ENCODE measurements at regions not wholly inside any gene's neighbourhood (a gene's known extent, or its start where the extent isn't known, plus 50 kb on each side); places are given as distances from the start of the nearest gene placed in this dataset.

DNA sequence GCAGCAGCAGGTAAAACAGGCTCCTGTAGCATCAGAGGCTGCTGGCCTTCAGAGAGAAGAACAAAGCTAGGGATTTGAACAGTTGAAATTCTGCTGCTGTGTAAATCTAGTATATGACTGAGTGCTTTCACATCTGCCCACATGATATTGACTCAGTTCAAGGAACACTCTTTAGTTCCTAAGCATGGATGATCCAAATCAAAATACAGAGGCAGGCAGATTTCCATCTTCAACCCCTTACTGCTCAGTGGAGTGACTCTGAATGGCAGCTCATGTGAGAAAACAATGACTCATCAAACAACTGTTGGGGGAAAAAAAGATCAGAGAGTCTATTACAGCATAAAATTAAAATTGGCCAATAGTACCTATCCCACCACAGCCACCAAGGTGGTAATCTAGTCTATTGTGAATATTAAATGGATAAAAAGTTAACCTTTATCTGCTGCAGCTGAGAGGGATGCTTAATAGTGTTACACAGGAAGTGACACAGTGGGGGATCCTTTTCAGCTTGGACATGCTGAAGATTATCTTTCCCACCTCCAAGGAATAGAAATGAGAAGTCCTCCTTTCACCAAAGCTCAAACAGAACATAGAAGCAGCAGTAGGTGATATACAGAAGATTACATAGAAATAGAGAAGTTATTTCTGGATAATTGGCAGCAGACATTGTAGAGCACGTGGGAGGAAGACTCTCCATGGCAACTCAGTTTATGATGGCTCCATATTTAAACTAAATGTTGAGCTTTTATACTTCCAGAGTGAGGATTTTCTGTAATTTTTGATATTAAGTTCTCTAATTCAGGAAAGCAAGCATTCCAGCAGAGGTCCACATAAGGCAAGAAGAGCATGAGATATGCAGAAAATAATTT, 239.7 kb upstream of the ERCC4 start:
- TF ChIP-seq ZFHX2 (tag by site-specific recombination; conservative IDR thresholded peaks at IDR 0.05) (no peak), ZNF626 (tag by site-specific recombination; IDR thresholded peaks at IDR 0.05) (no peak)
